HepG2 (cell line): ENCODE measurements at regions not wholly inside any gene's neighbourhood (a gene's known extent, or its start where the extent isn't known, plus 50 kb on each side); places are given as distances from the start of the nearest gene placed in this dataset.

Source experiments
- ATAC-seq: fragments of 200-7000 bp; cut with Tn5 transposase; 3 replicates; pipeline ENCODE4 v1.9.1; 2020; ENCODE audit warnings: mild to moderate bottlenecking, moderate library complexity
- BruUV-seq: library from RNA; stranded (reverse); fragments of 400-500 nt; replicated peaks from 2 replicates; lab custom pipeline; 2021; lab: Mats Ljungman, UMichigan
- CTCF ChIA-PET: fragments of 300-600 bp; formaldehyde crosslinking; extraction: SDS; loops from one replicate; lab custom pipeline; 2021; ENCODE audit warnings: low total read pairs, inconsistent platforms, low intra/inter-chr PET ratio; lab: Yijun Ruan, JAX
- POLR2A ChIA-PET: fragments of 350-600 bp; sonication (Branson Sonifier 250); formaldehyde crosslinking; loops from one replicate; lab custom pipeline; 2020; ENCODE audit warnings: antibody characterized with exemption, inconsistent platforms; lab: Yijun Ruan, JAX
- DNase-seq: peaks from one replicate; pipeline ENCODE4 v3.0.0-alpha.2; 2015; ENCODE audit warnings: low spot score
- FAIRE-seq: peaks from 3 replicates; lab custom pipeline; 2011; peaks lifted over from hg19 to GRCh38; lab: Jason Lieb, UNC
- H2AFZ ChIP-seq: one replicate; pipeline ENCODE4 v1.6.1; 2011; ENCODE audit warnings: low read length, inconsistent platforms
- H3K27ac ChIP-seq: fragments of 300-600 bp; 3 replicates; pipeline ENCODE4 v1.8.0; 2011; ENCODE audit warnings: mixed run types, mild to moderate bottlenecking, mixed read lengths, low read length, inconsistent platforms; ENCODE audit not compliant: insufficient read depth; ENCODE audit errors: extremely low read length
- H3K27me3 ChIP-seq, 2 experiments: fragments of 200-600 bp in 1 of 2; 2 replicates in 1 of 2; 3 replicates in 1 of 2; pipeline versions ENCODE4 v1.6.0 to v1.8.0; 2011; ENCODE audit warnings: low read length in 2 of 2, mild to moderate bottlenecking in 2 of 2, moderate library complexity in 2 of 2, inconsistent platforms in 1 of 2; ENCODE audit not compliant: insufficient read depth in 2 of 2, control insufficient read depth in 1 of 2
- H3K36me3 ChIP-seq, 2 experiments: fragments of 200-600 bp in 1 of 2; replicated peaks in 1 of 2; 2 replicates in 1 of 2; 3 replicates in 1 of 2; pipeline versions ENCODE4 v1.5.1 to v1.8.0; 2011; ENCODE audit warnings: low read length in 2 of 2, inconsistent platforms in 1 of 2; ENCODE audit not compliant: insufficient read depth in 2 of 2, control insufficient read depth in 1 of 2
- H3K4me1 ChIP-seq: 2 replicates; pipeline ENCODE4 v1.5.1; 2012; ENCODE audit warnings: low read length, inconsistent platforms; ENCODE audit not compliant: insufficient read depth
- H3K4me2 ChIP-seq: 2 replicates; pipeline ENCODE4 v1.6.0; 2011; ENCODE audit warnings: low read depth, low read length, inconsistent platforms
- H3K4me3 ChIP-seq, 3 experiments: fragments of 200-600 bp in 1 of 3; sonication (generic), shearing (Covaris generic) in 1 of 3; replicated peaks in 1 of 3; 2 replicates each; pipeline ENCODE4 v1.5.1; 2011 to 2016; ENCODE audit warnings: low read length in 3 of 3, inconsistent platforms in 2 of 3, low read depth in 2 of 3, mild to moderate bottlenecking in 2 of 3, control low read depth in 1 of 3, mixed read lengths in 1 of 3; ENCODE audit not compliant: insufficient read depth in 1 of 3
- H3K79me2 ChIP-seq: one replicate; pipeline ENCODE4 v1.6.1; 2011; ENCODE audit warnings: low read length, inconsistent platforms; ENCODE audit not compliant: insufficient read depth
- H3K9ac ChIP-seq: 2 replicates; pipeline ENCODE4 v1.6.0; 2011; ENCODE audit warnings: mild to moderate bottlenecking, low read depth, low read length, inconsistent platforms; ENCODE audit not compliant: insufficient read depth
- H3K9me3 ChIP-seq: 2 replicates; pipeline ENCODE4 v1.5.1; 2012; ENCODE audit warnings: mild to moderate bottlenecking, low read length
- H4K20me1 ChIP-seq: 2 replicates; pipeline ENCODE4 v1.6.0; 2011; ENCODE audit warnings: inconsistent platforms, mild to moderate bottlenecking, low read length, moderate library complexity; ENCODE audit not compliant: insufficient read depth
- EED ChIP-seq: sonication (generic); formaldehyde crosslinking; IDR thresholded peaks from 2 replicates; pipeline ENCODE4 v1.5.0; 2020; ENCODE audit warnings: mild to moderate bottlenecking, missing genetic modification reagents
- FOXC1 ChIP-seq: sonication (generic); formaldehyde crosslinking; IDR thresholded peaks from 2 replicates; pipeline ENCODE4 v1.8.0; 2022; ENCODE audit warnings: mild to moderate bottlenecking, missing genetic modification reagents, borderline replicate concordance
- HMGA1 ChIP-seq: sonication (generic); formaldehyde crosslinking; conservative IDR thresholded peaks from 2 replicates; pipeline ENCODE4 v1.4.0; 2020; ENCODE audit warnings: missing genetic modification reagents
- SAP130 ChIP-seq: IDR thresholded peaks from 2 replicates; pipeline ENCODE4 v1.6.1; 2016; ENCODE audit warnings: low read depth
- SP1 ChIP-seq, 2 experiments: fragments of 450-650 bp in 1 of 2; sonication (generic) in 1 of 2; formaldehyde crosslinking in 1 of 2; IDR thresholded peaks; 2 replicates each; pipeline versions ENCODE4 v1.4.0 to v1.6.1; 2016 to 2020; ENCODE audit warnings: missing genetic modification reagents in 1 of 2
- SSRP1 ChIP-seq: IDR thresholded peaks from 2 replicates; pipeline ENCODE4 v1.6.1; 2016; ENCODE audit warnings: control low read depth
- TSC22D2 ChIP-seq: sonication (generic); formaldehyde crosslinking; IDR thresholded peaks from 2 replicates; pipeline ENCODE4 v1.5.1; 2020; ENCODE audit warnings: missing genetic modification reagents, mild to moderate bottlenecking, borderline replicate concordance
- ZNF207 ChIP-seq: fragments of 450-650 bp; IDR thresholded peaks from 2 replicates; pipeline ENCODE4 v1.6.1; 2016; ENCODE audit warnings: antibody characterized with exemption, borderline replicate concordance
- ZNF724P ChIP-seq: sonication (generic); formaldehyde crosslinking; IDR thresholded peaks from 2 replicates; pipeline ENCODE4 v1.8.0; 2022; ENCODE audit warnings: missing genetic modification reagents, borderline replicate concordance
- ZNF816 ChIP-seq: sonication (generic); formaldehyde crosslinking; IDR thresholded peaks from 2 replicates; pipeline ENCODE4 v1.8.0; 2022; ENCODE audit warnings: missing genetic modification reagents, mild to moderate bottlenecking, borderline replicate concordance
- WGBS: methylation state at CpG from one replicate; pipeline ENCODE4 v1.1.6; 2017; ENCODE audit warnings: low lambda C conversion rate; 5-methylcytosine and 5-hydroxymethylcytosine counted together
- in situ Hi-C: cut with HindIII; loops from 2 replicates; pipeline ENCODE4 v1.10.0; 2017; ENCODE audit warnings: low pct_unique_long_range_greater_than_20kb; ENCODE audit not compliant: extremely low pct_ligation_motif_present
- intact Hi-C: fragments of 100-400 bp; cut with micrococcal nuclease; formaldehyde crosslinking; loops from one replicate; pipeline ENCODE4 v1.10.0; 2022; ENCODE audit not compliant: unreplicated experiment
- TF ChIP-seq, protein P1 (sequence below): sonication (generic); formaldehyde crosslinking; IDR thresholded peaks from 2 replicates; pipeline ENCODE4 v1.4.0; 2020; ENCODE audit warnings: missing genetic modification reagents

DNA sequence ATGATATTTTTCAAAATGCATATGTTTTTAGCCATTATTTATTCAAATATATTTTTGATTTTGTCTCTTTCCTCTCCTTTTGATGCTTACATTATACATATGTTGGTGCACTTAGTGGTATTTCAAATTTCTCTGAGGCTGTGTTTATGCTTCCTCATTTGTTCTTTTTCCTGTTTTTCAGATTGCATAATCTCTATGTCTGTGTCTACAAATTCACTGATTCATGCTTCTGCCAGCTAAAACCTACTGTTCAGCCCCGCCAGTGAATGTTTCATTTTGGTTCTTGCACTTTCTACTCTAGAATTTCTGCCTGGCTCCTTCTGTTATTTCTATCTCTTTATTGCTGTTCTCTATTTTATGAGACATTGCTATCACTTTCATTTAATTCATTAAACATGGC is 951.7 kb upstream of the CNTNAP5 start:
- no peak for FAIRE-seq
- ChIA-PET CTCF (no interaction called here), POLR2A (no interaction called here)
- Histone ChIP-seq H3K27ac (no peak overlapping the region), H3K4me3 (no peak overlapping the region), H3K79me2 (no peaks in the 10 kb centered on the region), H3K4me1 (no peaks in the 10 kb centered on the region), H3K9me3 (peaks cover 66% of the 10 kb centered on the region), H3K9ac (no peak overlapping the region), H3K4me2 (no peak overlapping the region), H4K20me1 (no peaks in the 10 kb centered on the region), H3K36me3 (no peaks in the 10 kb centered on the region), H2AFZ (no peak overlapping the region), H3K27me3 (no peaks in the 10 kb centered on the region)
- in situ Hi-C loops (no loop called here), intact Hi-C loops (no loop called here)
- DNase-seq = no peak
- BruUV-seq = no TSS peak
- WGBS = 0% methylated on average over 1 of the region's 1 CpG
- ATAC-seq = no peak
- TF ChIP-seq ZNF816 (CRISPR knock-in tag) = no peak
- no peak for TF ChIP-seq HMGA1
- no peak for TF ChIP-seq SSRP1
- TF ChIP-seq, protein P1, sequence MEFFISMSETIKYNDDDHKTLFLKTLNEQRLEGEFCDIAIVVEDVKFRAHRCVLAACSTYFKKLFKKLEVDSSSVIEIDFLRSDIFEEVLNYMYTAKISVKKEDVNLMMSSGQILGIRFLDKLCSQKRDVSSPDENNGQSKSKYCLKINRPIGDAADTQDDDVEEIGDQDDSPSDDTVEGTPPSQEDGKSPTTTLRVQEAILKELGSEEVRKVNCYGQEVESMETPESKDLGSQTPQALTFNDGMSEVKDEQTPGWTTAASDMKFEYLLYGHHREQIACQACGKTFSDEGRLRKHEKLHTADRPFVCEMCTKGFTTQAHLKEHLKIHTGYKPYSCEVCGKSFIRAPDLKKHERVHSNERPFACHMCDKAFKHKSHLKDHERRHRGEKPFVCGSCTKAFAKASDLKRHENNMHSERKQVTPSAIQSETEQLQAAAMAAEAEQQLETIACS (CRISPR knock-in tag) = no peak
- TF ChIP-seq EED = no peak
- TF ChIP-seq ZNF207 = no peak
- no peak for TF ChIP-seq ZNF724P (CRISPR knock-in tag)
- no peak for TF ChIP-seq TSC22D2 (CRISPR knock-in tag)
- no peak for TF ChIP-seq FOXC1
- no peak for TF ChIP-seq SP1 (IDR thresholded peaks at IDR 0.05)
- no peak for TF ChIP-seq SP1 (CRISPR knock-in tag; IDR thresholded peaks at IDR 0.05)
- TF ChIP-seq SAP130 (CRISPR knock-in tag) = no peak
